ENCODE measurements at regions not wholly inside any gene's neighbourhood (a gene's known extent, or its start where the extent isn't known, plus 50 kb on each side); places are given as distances from the start of the nearest gene placed in this dataset.

GRCh38 chr9:106593201-106593600 is 269.8 kb upstream of the ZNF462 start:
- Histone ChIP-seq H3K4me3 (replicated peaks in 1 of 3) (no peak overlapping the region), H3K27me3 (no peaks in the 10 kb centered on the region), H3K9me3 (no peaks in the 10 kb centered on the region), H3K4me1 (no peaks in the 10 kb centered on the region), H3K36me3 (no peaks in the 10 kb centered on the region), H3K27ac (no peak overlapping the region)
- intact Hi-C loops (cut with DNase I) = no loop called here
- 80 to 83% methylated on average over 7 of the region's 7 CpGs for WGBS, 2 donors
- TF ChIP-seq CTCF (IDR thresholded peaks at IDR 0.05) = no peak
- no peak for TF ChIP-seq POLR2A (IDR thresholded peaks at IDR 0.05)
- DNase-seq = no peak

- H3K27me3 ChIP-seq = no peaks in the 10 kb centered on the region
- no peaks in the 10 kb centered on the region for H3K9me3 ChIP-seq
- no peak overlapping the region for H3K27ac ChIP-seq
- TF ChIP-seq POLR2A (IDR thresholded peaks at IDR 0.05) (no peak), CTCF (IDR thresholded peaks at IDR 0.05) (no peak)
- intact Hi-C loops (cut with DNase I) = no loop called here
- DNase-seq = no peak
- H3K4me3 ChIP-seq (replicated peaks in 1 of 3) = no peak overlapping the region
- no peaks in the 10 kb centered on the region for H3K4me1 ChIP-seq
- WGBS, 2 donors = 76 to 80% methylated on average over 4 of the region's 4 CpGs
- H3K36me3 ChIP-seq = no peaks in the 10 kb centered on the region
These were observed 266.0 kb upstream of the ZNF462 start for GRCh38 chr9:106596984-106597383.

GRCh38 chr9:106600955-106601560 is 261.9 kb upstream of the ZNF462 start:
- H3K27me3 ChIP-seq = no peaks in the 10 kb centered on the region
- no peak for DNase-seq
- H3K36me3 ChIP-seq = no peaks in the 10 kb centered on the region
- H3K27ac ChIP-seq = no peak overlapping the region
- H3K9me3 ChIP-seq = no peaks in the 10 kb centered on the region
- no peak overlapping the region for H3K4me3 ChIP-seq (replicated peaks in 1 of 3)
- intact Hi-C loops (cut with DNase I) = no loop called here
- no peaks in the 10 kb centered on the region for H3K4me1 ChIP-seq
- WGBS, 2 donors = 68 to 85% methylated on average over 4 of the region's 4 CpGs
- TF ChIP-seq CTCF (IDR thresholded peaks at IDR 0.05) (no peak), POLR2A (IDR thresholded peaks at IDR 0.05) (no peak)

GRCh38 chr9:106602344-106602743 is 260.6 kb upstream of the ZNF462 start:
- Histone ChIP-seq H3K27ac (no peak overlapping the region), H3K36me3 (no peaks in the 10 kb centered on the region), H3K9me3 (no peaks in the 10 kb centered on the region), H3K27me3 (no peaks in the 10 kb centered on the region), H3K4me3 (replicated peaks in 1 of 3) (no peak overlapping the region), H3K4me1 (no peaks in the 10 kb centered on the region)
- intact Hi-C loops (cut with DNase I) = no loop called here
- DNase-seq = no peak
- 77 to 88% methylated on average over 1 of the region's 1 CpG for WGBS, 2 donors
- TF ChIP-seq POLR2A (IDR thresholded peaks at IDR 0.05) (no peak), CTCF (IDR thresholded peaks at IDR 0.05) (no peak)

GRCh38 chr9:106613250-106613737 is 249.7 kb upstream of the ZNF462 start:
- TF ChIP-seq POLR2A (IDR thresholded peaks at IDR 0.05) (no peak), CTCF (IDR thresholded peaks at IDR 0.05) (no peak)
- peak; percentile 75 to 79 for DNase-seq
- 42 to 59% methylated on average over 3 of the region's 3 CpGs for WGBS, 2 donors

More at GRCh38 chr9:106613250-106613737, 249.7 kb upstream of the ZNF462 start:
- Histone ChIP-seq H3K36me3 (no peaks in the 10 kb centered on the region), H3K9me3 (no peaks in the 10 kb centered on the region), H3K4me1 (peaks cover 0 to 9% of the 10 kb centered on the region in 2 donors), H3K27me3 (no peaks in the 10 kb centered on the region), H3K27ac (no peak overlapping the region), H3K4me3 (replicated peaks in 1 of 3) (no peak overlapping the region)
- intact Hi-C loops (cut with DNase I) = no loop called here
